Fibroblast of lung (primary cell): ENCODE measurements at regions not wholly inside any gene's neighbourhood (a gene's known extent, or its start where the extent isn't known, plus 50 kb on each side); places are given as distances from the start of the nearest gene placed in this dataset.

Experiments
- DNase-seq, 2 donors: peaks; one replicate each; pipeline versions ENCODE4 v3.0.0 to v3.0.0-alpha.2; 2010; ENCODE audit warnings: low read depth in 2 of 2
- H2AFZ ChIP-seq: 2 replicates; pipeline ENCODE4 v1.5.1; 2012; ENCODE audit warnings: low read length, control low read depth, inconsistent platforms
- H3K27ac ChIP-seq: 2 replicates; pipeline ENCODE4 v1.5.1; 2011; ENCODE audit warnings: low read length, control low read depth; ENCODE audit not compliant: insufficient read depth
- H3K27me3 ChIP-seq: 2 replicates; pipeline ENCODE4 v1.5.1; 2011; ENCODE audit warnings: mild to moderate bottlenecking, low read length; ENCODE audit not compliant: control insufficient read depth, insufficient read depth
- H3K36me3 ChIP-seq: 2 replicates; pipeline ENCODE4 v1.5.1; 2011; ENCODE audit warnings: low read length; ENCODE audit not compliant: control insufficient read depth, insufficient read depth
- H3K4me1 ChIP-seq: 2 replicates; pipeline ENCODE4 v1.5.1; 2011; ENCODE audit warnings: low read length; ENCODE audit not compliant: control insufficient read depth, insufficient read depth; ENCODE audit errors: extremely low read depth
- H3K4me2 ChIP-seq: 2 replicates; pipeline ENCODE4 v1.5.1; 2011; ENCODE audit warnings: low read length, control low read depth; ENCODE audit not compliant: insufficient read depth; ENCODE audit errors: extremely low read depth
- H3K4me3 ChIP-seq, 4 experiments: fragments of 200-600 bp in 1 of 4; sonication (generic) in 1 of 4; replicated peaks in 1 of 4; 2 replicates each; pipeline ENCODE4 v1.5.1; 2011 to 2016; ENCODE audit warnings: low read length in 4 of 4, low read depth in 3 of 4, mild to moderate bottlenecking in 3 of 4, control low read depth in 2 of 4, inconsistent platforms in 1 of 4, mixed read lengths in 1 of 4; ENCODE audit not compliant: insufficient read depth in 1 of 4; ENCODE audit errors: control extremely low read depth in 1 of 4
- H3K79me2 ChIP-seq: 2 replicates; pipeline ENCODE4 v1.5.1; 2012; ENCODE audit warnings: mild to moderate bottlenecking, low read length, inconsistent platforms; ENCODE audit not compliant: control insufficient read depth, insufficient read depth
- H3K9ac ChIP-seq: 2 replicates; pipeline ENCODE4 v1.5.1; 2011; ENCODE audit warnings: mild to moderate bottlenecking, low read length, control low read depth; ENCODE audit not compliant: insufficient read depth
- H3K9me3 ChIP-seq: 2 replicates; pipeline ENCODE4 v1.5.1; 2012; ENCODE audit warnings: low read depth, low read length; ENCODE audit not compliant: control insufficient read depth, insufficient read depth
- H4K20me1 ChIP-seq: 2 replicates; pipeline ENCODE4 v1.5.1; 2011; ENCODE audit warnings: low read length; ENCODE audit not compliant: control insufficient read depth, insufficient read depth; ENCODE audit errors: extremely low read depth
- CTCF ChIP-seq, 2 donors: IDR thresholded peaks in 1 of 2; conservative IDR thresholded peaks in 1 of 2; 1 replicate in 1 of 2; 2 replicates in 1 of 2; pipeline ENCODE4 v1.5.1; 2011 to 2012; ENCODE audit warnings: low read length in 2 of 2, control low read depth in 1 of 2, inconsistent platforms in 1 of 2, low read depth in 1 of 2, mild to moderate bottlenecking in 1 of 2
- EZH2 ChIP-seq: IDR thresholded peaks from 2 replicates; pipeline ENCODE4 v1.5.1; 2012; ENCODE audit warnings: low read length, control low read depth, mild to moderate bottlenecking; ENCODE audit errors: missing control alignments

- H3K9me3 ChIP-seq: no peaks in the 10 kb centered on the region
- H3K79me2 ChIP-seq: no peaks in the 10 kb centered on the region
- H3K27me3 ChIP-seq: no peaks in the 10 kb centered on the region
- H2AFZ ChIP-seq: no peak overlapping the region
- no peak overlapping the region for H3K27ac ChIP-seq
- H3K4me3 ChIP-seq: no peak overlapping the region
- no peak overlapping the region for H3K9ac ChIP-seq
- H3K36me3 ChIP-seq: no peaks in the 10 kb centered on the region
- no peak overlapping the region for H3K4me2 ChIP-seq
- H3K4me1 ChIP-seq: no peaks in the 10 kb centered on the region
- H4K20me1 ChIP-seq: no peaks in the 10 kb centered on the region
- DNase-seq: peak in 1 of 2 donors; percentile 9
- TF ChIP-seq EZH2 (no peak), CTCF (conservative IDR thresholded peaks at IDR 0.05 in 1 of 2, IDR thresholded peaks at IDR 0.05 in 1 of 2; ENCODE audit: low read depth in 1 of 2, low read length in 2 of 2) (no peak)
Measured at GRCh38 chr2:122543815-122544214, 788.4 kb downstream of the TSN start.

GRCh38 chr2:122545821-122546220 is 790.4 kb downstream of the TSN start:
- Histone ChIP-seq H3K36me3 (no peaks in the 10 kb centered on the region), H4K20me1 (no peaks in the 10 kb centered on the region), H3K4me3 (no peak overlapping the region), H3K27ac (no peak overlapping the region), H3K4me1 (no peaks in the 10 kb centered on the region), H2AFZ (no peak overlapping the region), H3K79me2 (no peaks in the 10 kb centered on the region), H3K4me2 (no peak overlapping the region), H3K9ac (no peak overlapping the region), H3K27me3 (no peaks in the 10 kb centered on the region), H3K9me3 (no peaks in the 10 kb centered on the region)
- no peak for TF ChIP-seq CTCF (conservative IDR thresholded peaks at IDR 0.05 in 1 of 2, IDR thresholded peaks at IDR 0.05 in 1 of 2; ENCODE audit: low read depth in 1 of 2, low read length in 2 of 2)
- TF ChIP-seq EZH2: no peak
- no peak for DNase-seq

GRCh38 chr2:122562775-122563174 is 807.3 kb downstream of the TSN start:
- no peak overlapping the region for H3K4me2 ChIP-seq
- H3K27ac ChIP-seq: no peak overlapping the region
- H2AFZ ChIP-seq: no peak overlapping the region
- no peak for DNase-seq
- H3K9ac ChIP-seq: no peak overlapping the region
- no peaks in the 10 kb centered on the region for H3K36me3 ChIP-seq
- H3K9me3 ChIP-seq: no peaks in the 10 kb centered on the region
- H3K4me1 ChIP-seq: no peaks in the 10 kb centered on the region
- no peaks in the 10 kb centered on the region for H3K79me2 ChIP-seq
- no peaks in the 10 kb centered on the region for H4K20me1 ChIP-seq
- H3K4me3 ChIP-seq: no peak overlapping the region
- TF ChIP-seq CTCF (conservative IDR thresholded peaks at IDR 0.05 in 1 of 2, IDR thresholded peaks at IDR 0.05 in 1 of 2; ENCODE audit: low read depth in 1 of 2, low read length in 2 of 2): no peak
- TF ChIP-seq EZH2: no peak
- no peaks in the 10 kb centered on the region for H3K27me3 ChIP-seq
